GM12878 (cell line): ENCODE measurements at regions not wholly inside any gene's neighbourhood (a gene's known extent, or its start where the extent isn't known, plus 50 kb on each side); places are given as distances from the start of the nearest gene placed in this dataset.

Source experiments
- CBX5 ChIP-seq: sonication (generic); IDR thresholded peaks from 2 replicates; pipeline ENCODE4 v1.6.1; 2016; ENCODE audit warnings: low read depth, moderate library complexity, mild to moderate bottlenecking, inconsistent platforms
- EP300 ChIP-seq, 2 experiments: fragments of 150-350 bp in 1 of 2; IDR thresholded peaks; 2 replicates each; pipeline ENCODE4 v1.6.1; 2011 to 2012; ENCODE audit warnings: low read depth in 2 of 2, low read length in 2 of 2, borderline replicate concordance in 1 of 2, improper control_type of control experiment in 1 of 2, inconsistent platforms in 1 of 2; ENCODE audit not compliant: control insufficient read depth in 1 of 2
- FOXM1 ChIP-seq: IDR thresholded peaks from 2 replicates; pipeline ENCODE4 v1.6.1; 2012; ENCODE audit warnings: low read depth, mild to moderate bottlenecking, inconsistent platforms, low read length, moderate library complexity
- GABPA ChIP-seq: IDR thresholded peaks from 2 replicates; pipeline ENCODE4 v1.6.1; 2014; ENCODE audit warnings: antibody characterized with exemption, low read depth, mild to moderate bottlenecking, inconsistent platforms
- MTA3 ChIP-seq: IDR thresholded peaks from 2 replicates; pipeline ENCODE4 v1.6.1; 2012; ENCODE audit warnings: low read length, inconsistent platforms, borderline replicate concordance
- NFYA ChIP-seq: IDR thresholded peaks from 2 replicates; pipeline ENCODE4 v1.6.1; 2011; ENCODE audit warnings: low read depth, mild to moderate bottlenecking, low read length, improper control_type of control experiment, borderline replicate concordance
- NFYB ChIP-seq: IDR thresholded peaks from 2 replicates; pipeline ENCODE4 v1.6.1; 2011; ENCODE audit warnings: low read depth, mild to moderate bottlenecking, low read length, improper control_type of control experiment, moderate library complexity; ENCODE audit not compliant: insufficient read depth
- RCOR1 ChIP-seq: conservative IDR thresholded peaks from 2 replicates; pipeline ENCODE4 v1.6.1; 2012; ENCODE audit warnings: low read depth, low read length, improper control_type of control experiment
- SMAD5 ChIP-seq: IDR thresholded peaks from 2 replicates; pipeline ENCODE4 v1.6.1; 2016; ENCODE audit warnings: antibody characterized with exemption, low read depth
- SP1 ChIP-seq: IDR thresholded peaks from one replicate; pipeline ENCODE4 v1.6.1; 2011; ENCODE audit warnings: low read depth, low read length
- SUPT20H ChIP-seq: IDR thresholded peaks from 2 replicates; pipeline ENCODE4 v1.6.1; 2011; ENCODE audit warnings: low read depth, mild to moderate bottlenecking, low read length, moderate library complexity, borderline replicate concordance; ENCODE audit not compliant: control insufficient read depth
- TF ChIP-seq, protein P1 (sequence below): IDR thresholded peaks from 2 replicates; pipeline ENCODE4 v1.6.1; 2011; ENCODE audit warnings: low read depth, low read length, improper control_type of control experiment, borderline replicate concordance
- TF ChIP-seq, protein P2 (sequence below), 3 experiments: IDR thresholded peaks in 2 of 3; conservative IDR thresholded peaks in 1 of 3; 2 replicates each; pipeline ENCODE4 v1.5.1; 2011; ENCODE audit warnings: low read depth in 3 of 3, low read length in 3 of 3, mild to moderate bottlenecking in 3 of 3, control low read depth in 2 of 3, moderate library complexity in 2 of 3, inconsistent platforms in 1 of 3, mixed read lengths in 1 of 3; ENCODE audit not compliant: control insufficient read depth in 2 of 3, insufficient read depth in 1 of 3; ENCODE audit errors: extremely low read depth in 1 of 3
- TF ChIP-seq, protein P3 (sequence below): IDR thresholded peaks from 2 replicates; pipeline ENCODE4 v1.6.1; 2011; ENCODE audit warnings: borderline replicate concordance, low read depth, mild to moderate bottlenecking, moderate library complexity, mixed read lengths, low read length; ENCODE audit not compliant: insufficient read depth; ENCODE audit errors: extremely low read length

DNA sequence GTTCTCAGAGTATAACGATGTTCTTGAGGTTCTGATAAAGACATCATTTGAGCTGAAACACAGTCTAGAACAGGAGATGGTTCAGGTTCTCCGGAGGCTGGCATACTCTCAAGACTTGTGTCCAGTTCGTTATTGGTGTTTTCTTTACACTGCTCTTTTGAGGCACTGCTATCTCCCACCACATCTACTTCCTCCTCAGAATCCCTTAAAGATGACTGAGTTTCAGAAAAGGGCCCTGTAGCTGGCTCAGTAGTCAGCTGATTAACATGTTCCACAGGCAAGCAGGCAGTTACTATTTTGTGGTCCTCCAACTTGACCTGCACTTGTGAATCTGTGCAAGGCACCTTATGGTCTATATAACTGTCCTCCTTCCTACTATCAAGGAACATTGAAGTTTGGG, 50.2 kb downstream of the ZZZ3 start:
- TF ChIP-seq FOXM1, result no peak
- TF ChIP-seq, protein P1, sequence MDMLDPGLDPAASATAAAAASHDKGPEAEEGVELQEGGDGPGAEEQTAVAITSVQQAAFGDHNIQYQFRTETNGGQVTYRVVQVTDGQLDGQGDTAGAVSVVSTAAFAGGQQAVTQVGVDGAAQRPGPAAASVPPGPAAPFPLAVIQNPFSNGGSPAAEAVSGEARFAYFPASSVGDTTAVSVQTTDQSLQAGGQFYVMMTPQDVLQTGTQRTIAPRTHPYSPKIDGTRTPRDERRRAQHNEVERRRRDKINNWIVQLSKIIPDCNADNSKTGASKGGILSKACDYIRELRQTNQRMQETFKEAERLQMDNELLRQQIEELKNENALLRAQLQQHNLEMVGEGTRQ, result no peak
- TF ChIP-seq MTA3, result no peak
- TF ChIP-seq SMAD5, result no peak
- TF ChIP-seq EP300 (IDR thresholded peaks at IDR 0.05; ENCODE audit: borderline replicate concordance in 1 of 2, control insufficient read depth in 1 of 2, low read depth in 2 of 2, low read length in 2 of 2), result no peak
- no peak for TF ChIP-seq SUPT20H
- no peak for TF ChIP-seq SP1
- TF ChIP-seq, protein P2, sequence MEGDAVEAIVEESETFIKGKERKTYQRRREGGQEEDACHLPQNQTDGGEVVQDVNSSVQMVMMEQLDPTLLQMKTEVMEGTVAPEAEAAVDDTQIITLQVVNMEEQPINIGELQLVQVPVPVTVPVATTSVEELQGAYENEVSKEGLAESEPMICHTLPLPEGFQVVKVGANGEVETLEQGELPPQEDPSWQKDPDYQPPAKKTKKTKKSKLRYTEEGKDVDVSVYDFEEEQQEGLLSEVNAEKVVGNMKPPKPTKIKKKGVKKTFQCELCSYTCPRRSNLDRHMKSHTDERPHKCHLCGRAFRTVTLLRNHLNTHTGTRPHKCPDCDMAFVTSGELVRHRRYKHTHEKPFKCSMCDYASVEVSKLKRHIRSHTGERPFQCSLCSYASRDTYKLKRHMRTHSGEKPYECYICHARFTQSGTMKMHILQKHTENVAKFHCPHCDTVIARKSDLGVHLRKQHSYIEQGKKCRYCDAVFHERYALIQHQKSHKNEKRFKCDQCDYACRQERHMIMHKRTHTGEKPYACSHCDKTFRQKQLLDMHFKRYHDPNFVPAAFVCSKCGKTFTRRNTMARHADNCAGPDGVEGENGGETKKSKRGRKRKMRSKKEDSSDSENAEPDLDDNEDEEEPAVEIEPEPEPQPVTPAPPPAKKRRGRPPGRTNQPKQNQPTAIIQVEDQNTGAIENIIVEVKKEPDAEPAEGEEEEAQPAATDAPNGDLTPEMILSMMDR (IDR thresholded peaks at IDR 0.05 in 2 of 3, conservative IDR thresholded peaks at IDR 0.05 in 1 of 3; ENCODE audit: control insufficient read depth in 2 of 3, extremely low read depth in 1 of 3, insufficient read depth in 1 of 3, low read depth in 3 of 3, low read length in 3 of 3), result no peak
- TF ChIP-seq, protein P3, sequence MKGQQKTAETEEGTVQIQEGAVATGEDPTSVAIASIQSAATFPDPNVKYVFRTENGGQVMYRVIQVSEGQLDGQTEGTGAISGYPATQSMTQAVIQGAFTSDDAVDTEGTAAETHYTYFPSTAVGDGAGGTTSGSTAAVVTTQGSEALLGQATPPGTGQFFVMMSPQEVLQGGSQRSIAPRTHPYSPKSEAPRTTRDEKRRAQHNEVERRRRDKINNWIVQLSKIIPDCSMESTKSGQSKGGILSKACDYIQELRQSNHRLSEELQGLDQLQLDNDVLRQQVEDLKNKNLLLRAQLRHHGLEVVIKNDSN, result no peak
- TF ChIP-seq CBX5, result no peak
- no peak for TF ChIP-seq NFYB
- TF ChIP-seq RCOR1, result no peak
- TF ChIP-seq NFYA, result no peak
- TF ChIP-seq GABPA, result no peak
